TTC549 (cell line): ENCODE measurements at regions not wholly inside any gene's neighbourhood (a gene's known extent, or its start where the extent isn't known, plus 50 kb on each side); places are given as distances from the start of the nearest gene placed in this dataset.

Experiments used
- FAIRE-seq: peaks from 2 replicates; lab custom pipeline; 2012; peaks lifted over from hg19 to GRCh38; lab: Jason Lieb, UNC

DNA sequence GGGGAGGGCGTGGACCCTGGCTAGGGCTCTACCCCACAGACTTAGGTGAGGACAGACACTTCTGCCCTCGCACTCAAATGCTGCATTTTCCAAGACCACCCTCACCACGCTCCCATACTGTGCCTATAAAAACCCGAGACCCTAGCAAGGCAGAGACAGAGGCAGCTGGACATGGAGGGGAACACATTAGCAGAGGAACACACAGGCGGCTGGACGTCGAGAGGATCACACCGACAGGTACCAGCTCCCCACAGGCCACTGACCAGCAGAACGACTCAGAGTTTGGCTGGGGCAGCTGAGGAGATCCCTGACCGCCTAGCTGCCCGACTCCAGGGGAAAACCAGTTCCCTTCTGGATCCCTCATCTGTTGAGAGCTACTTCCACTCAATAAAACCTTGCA lies 338.2 kb upstream of the SMIM30 start:
- no peak for FAIRE-seq

DNA sequence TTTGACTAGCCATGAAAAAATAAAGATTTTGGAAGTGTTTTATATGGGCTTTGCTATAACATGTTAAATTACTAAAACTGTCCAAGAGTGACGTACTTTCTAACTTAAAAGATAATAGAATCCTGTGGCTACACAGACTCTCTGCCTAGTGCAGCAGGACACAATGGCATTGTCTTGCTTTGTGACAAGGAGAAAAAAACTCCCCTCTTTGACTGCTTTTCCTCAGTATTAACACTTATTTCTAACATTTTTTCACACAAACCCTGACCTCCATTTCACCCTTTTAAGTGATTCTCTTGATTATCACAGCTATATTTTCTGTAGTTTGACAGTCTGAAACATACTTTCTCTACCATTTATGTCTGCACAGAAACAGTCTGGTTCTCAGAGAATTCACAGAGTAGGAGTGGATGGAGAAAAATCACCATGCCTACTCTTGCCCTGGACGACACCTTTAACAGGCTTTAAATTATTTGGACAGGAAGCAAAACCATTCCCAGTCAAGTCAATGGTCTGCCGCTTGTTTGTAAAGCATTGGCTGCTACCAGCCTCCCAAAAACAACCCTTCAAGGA lies 336.3 kb upstream of the SMIM30 start:
- no peak for FAIRE-seq

DNA sequence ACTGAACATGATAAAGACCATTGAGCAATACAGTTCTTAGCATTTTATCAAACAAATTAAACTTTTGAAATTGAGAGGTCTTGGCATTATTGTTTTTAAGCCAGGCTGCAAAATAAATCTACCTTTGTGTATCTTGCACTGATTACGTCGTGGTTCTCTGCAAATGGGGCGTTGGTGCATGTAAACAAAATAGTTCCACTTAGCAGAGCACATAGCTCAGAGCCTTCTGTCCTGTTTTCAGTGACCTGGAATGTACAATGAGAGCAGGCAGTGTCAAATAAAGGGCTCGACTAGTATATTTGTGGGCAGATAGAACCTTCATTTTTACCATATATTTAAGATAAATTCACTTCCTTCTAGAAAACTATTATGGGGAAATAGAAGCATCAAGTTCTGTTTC lies 333.9 kb upstream of the SMIM30 start:
- no peak for FAIRE-seq

DNA sequence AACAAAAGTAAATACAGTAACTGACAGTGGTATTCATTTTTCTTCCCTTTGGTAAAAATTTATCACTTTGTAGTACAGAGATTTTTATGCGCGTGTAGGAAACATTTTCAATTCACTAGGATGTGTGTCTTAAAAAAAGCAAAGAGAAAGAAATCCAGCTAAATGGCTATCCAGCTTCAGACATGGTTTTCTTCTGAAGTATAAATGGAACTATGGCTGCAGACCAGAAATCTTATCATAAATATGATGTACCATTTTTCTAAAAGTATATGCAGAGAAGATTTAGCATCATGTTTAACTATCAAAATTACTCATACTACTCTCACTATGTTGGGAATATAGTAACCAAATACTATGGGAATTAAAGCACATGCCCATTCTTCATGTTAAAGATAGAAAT lies 328.4 kb upstream of the SMIM30 start:
- no peak for FAIRE-seq

DNA sequence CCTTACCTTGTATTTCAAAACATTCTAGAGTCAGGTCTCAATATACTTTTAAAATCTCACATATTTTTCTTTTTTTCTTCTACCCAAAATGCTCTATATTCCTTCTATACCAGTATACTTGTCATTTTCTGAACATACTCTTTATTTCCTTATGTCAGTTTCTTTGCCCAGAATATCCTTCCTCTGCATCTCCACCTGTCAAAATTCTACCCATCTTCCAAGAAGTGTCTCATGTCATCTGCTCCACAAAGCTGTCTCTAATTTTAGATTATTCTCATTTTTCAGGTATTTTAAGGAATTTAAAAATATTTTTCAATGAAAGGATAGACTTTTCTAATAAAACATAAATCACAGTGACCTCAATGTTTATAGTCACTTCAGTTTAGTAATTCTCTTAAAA lies 328.0 kb upstream of the SMIM30 start:
- no peak for FAIRE-seq

DNA sequence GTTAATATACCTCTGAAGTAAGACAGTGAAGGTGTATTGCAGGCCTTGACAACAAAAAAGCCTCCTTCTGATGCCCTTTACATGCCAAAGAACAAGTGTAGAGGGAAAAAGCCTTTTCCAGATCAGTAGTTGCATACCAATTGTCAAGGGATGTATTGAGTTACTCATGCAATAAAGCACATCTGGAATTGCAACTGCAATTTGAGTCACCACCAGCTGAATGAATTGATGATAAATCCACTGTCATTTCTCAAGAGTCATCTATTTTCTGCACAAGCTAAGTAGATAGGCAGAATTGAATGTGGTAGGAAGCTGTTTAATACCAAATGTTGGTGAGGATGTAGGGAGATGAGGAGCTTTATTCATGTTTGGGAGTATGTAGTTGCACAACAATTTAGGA lies 325.9 kb upstream of the SMIM30 start:
- FAIRE-seq = no peak

DNA sequence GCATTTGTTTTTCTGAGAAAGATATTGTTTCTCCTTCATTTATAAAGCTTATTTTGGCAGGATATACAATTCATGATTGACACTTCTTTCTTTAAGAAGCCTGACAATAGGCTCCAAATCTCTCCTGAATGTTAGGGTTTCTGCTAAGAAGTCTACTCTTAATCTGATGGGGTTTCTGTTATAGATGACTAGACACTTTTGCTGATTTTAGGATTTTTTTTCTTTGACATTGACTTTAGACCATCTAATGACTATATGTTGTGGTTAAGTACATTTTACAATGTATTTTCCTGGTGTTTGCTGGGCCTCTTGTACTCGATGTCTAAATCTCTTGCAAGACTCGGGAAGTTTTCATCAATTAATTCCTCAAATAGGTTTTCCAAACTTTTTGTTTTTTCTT lies 321.8 kb upstream of the SMIM30 start:
- no peak for FAIRE-seq

DNA sequence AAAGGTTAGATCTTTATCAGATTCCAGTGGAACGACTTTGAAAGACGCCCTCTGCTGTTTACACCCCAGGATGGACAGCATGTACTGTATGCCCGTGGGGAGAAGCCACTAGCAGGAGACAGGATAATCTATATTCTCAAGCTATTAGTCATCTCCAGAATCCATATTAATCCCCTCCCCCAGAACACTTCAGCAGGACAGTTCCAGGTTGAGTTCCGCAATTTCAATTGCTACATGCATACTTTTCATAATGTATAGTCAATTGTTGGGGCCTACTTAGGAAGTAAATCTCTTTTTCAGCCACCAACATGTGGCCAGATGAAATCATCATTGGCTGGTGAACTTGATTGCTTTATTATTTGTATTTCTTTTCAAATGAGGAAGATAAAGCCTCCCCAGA lies 313.1 kb upstream of the SMIM30 start:
- FAIRE-seq = no peak

DNA sequence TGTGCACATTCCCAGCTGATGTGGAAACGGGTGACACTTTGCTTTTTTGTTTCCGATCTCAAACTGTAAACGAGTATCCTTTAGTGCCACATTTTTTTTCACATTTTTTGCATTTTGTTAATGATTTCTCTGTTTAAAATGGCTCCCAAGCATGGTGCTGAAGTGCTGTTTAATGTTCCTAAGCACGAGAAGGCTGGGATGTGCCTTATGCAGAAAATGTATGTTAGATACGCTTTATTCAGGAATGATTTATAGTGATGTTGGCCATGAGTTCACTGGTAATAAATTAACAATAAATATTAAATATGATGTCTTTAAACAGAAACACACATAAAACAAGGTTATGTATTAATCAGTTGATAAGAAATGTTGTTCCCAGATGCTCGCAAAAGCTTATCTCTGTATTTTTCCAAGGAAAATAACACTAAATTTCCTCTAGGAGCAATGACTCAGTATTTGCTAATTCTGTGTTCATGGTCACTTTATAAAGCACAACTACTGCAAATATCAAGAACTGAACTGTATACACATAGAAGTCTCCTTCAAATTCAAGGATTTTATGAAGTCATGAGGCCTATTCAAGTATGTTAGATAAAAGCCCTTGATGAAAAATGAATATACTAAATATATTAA lies 305.9 kb upstream of the SMIM30 start:
- no peak for FAIRE-seq

DNA sequence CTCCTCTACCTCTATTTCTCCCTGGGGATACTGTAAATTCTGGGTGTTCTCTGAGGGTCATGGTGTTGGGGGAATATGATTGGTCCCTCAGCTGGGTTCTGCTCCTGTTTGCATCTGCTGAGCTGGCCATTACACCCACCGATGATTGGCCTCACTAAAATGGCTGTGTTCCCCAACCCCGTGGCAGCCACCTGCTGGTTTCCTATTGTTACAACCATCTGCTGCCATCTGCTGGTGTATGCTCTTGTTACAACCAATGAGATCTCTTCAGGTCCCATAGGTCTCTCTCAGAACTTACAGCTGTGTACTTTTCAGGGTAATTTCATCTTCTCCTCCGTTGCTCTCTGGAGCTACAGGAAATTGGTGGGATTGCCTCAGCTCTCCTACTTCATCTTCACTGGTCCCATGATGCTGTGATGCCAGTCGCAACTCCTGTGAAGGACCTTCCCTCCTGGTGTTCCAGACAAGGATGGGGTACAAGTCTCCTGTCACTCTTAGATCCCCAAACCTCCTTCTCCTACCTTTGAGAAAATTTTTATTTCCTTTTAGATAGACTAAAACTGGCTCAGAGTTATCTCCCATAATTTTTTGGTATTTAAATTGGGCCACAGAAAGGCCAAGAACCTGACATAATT lies 303.5 kb upstream of the SMIM30 start:
- FAIRE-seq = no peak

DNA sequence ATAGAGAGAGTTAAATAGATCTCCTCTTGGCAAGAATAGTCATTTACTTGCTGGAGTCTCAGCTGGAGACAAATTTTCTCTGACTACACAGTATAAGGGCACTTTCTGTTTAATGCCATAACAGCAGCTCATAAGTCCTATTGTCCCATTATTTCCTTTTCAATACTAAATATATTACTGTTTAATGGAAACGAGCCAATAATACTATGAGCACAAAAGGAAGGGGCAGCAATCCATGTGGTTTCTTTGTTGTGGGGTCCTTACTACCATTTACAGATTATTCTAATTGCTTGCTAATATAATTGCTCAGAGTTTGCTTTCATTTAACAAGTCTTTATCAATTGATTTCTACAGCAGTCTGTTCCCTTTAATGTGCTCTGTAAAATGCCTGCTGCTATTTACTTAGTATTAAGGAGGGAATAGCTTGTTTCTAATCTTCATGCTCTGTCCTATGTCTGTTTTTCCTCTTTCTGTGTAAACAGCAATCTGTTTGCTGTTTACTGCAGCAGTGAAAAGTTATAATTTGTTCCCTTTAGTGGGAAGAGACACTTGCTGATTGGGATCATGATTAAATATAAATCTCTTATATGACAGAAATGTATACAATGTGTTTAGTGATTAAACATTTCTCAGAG lies 296.2 kb upstream of the SMIM30 start:
- FAIRE-seq = no peak

DNA sequence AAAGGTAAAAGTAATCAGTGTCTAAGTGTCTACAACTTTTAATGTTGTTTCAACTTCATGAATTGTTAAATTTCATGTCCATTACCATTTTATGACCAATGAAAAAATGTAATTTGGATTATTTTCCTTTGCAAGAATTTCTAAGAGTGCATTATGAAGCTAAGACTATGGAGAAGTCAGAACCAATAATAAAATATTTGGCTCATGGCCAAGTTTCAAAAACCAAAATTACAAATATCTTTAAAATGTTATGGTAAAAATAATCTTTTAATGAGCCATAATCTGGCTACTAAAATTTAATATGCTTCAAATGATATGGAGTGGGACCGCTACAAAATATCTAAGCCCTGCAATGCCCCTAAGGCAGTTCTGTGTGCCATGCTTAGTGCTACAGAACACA lies 294.1 kb upstream of the SMIM30 start:
- FAIRE-seq = no peak

DNA sequence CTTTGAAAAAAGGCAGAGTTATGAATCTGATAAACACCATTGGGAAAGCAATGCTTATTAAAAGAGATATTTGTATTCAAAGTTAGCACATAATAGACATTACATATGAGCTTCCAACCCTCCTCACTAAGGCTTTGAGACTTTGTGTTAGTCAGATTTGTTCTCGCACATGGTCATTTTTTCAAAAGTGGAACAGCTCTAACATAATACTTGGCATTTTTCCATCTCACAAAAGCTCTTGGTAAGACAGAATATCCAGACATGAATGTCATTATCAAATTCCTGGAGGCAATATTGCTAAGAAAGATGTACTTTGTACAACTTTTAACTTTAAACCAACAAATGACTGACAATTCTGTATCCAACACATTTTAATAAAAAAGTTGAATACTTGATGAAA lies 292.4 kb upstream of the SMIM30 start:
- no peak for FAIRE-seq

DNA sequence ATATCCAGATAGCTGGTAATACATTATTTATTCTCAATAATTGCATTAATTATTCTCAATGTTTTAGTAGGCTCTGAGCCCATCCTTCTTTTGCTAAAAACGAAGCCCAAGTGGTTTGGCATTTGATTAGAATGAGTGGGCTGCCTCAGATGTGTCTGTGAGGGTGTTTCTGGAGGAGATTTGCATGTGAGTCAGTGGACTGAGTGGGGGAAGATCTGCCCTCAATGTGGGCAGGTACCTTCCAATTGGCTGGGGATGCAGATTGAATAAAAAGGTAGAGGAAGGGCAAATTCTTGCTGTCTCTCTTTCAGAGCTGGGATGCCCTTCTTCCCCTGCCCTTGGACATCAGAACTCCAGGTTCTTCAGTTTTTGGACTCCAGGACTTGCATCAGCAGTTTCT lies 290.6 kb upstream of the SMIM30 start:
- FAIRE-seq = no peak

DNA sequence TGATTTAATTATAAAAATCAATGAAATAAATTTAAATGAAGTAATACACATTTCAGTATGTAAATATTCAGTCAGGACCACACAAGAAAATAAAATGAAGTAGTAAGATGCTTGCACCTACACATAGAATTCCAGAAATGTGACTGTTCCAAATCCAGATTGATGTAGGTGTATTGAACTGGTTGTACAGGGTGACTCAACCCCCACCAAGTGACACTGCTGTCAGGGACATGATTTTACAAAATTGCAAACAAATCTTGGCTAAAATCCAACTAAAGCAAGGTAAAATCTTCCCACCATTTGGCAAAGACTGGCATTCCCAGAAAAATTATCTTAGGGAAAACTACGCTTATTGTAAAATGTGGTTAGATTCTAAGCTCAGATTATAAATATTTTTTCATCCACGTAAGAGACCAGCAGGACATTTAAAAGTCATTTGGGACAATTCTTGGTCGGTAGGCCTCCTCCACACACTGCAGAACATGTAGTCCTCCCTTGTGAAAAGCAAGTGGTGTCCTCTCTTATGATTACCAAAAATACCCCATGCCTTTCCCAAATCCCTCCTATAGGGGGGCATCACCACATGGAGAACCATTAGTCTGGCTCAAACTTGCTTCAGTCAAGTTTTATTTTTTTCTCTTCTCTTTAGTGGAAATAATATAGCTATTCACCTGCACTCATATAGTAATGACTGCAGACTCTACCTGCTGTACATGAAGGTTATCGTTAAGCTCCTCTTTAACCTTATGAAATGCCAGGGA lies 287.1 kb upstream of the SMIM30 start:
- no peak for FAIRE-seq

DNA sequence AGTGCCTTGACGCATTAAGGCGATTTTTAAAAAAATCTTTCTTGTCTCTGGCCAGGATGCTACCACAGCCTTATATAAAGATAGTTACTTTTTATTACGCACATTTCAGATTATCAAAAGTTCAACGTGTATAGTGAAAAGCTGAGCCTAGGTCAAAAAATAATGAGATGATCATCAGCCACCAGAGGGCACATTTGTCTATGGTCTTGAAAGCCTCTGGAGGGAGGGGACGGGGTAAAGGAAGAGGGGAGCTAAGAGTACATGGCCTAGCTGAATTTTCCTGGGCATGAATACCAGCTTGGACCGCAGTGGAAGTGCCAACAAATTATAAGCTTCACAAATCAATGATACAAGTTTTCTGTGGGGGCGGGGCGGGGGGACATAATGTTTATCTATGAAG lies 285.9 kb upstream of the SMIM30 start:
- no peak for FAIRE-seq

DNA sequence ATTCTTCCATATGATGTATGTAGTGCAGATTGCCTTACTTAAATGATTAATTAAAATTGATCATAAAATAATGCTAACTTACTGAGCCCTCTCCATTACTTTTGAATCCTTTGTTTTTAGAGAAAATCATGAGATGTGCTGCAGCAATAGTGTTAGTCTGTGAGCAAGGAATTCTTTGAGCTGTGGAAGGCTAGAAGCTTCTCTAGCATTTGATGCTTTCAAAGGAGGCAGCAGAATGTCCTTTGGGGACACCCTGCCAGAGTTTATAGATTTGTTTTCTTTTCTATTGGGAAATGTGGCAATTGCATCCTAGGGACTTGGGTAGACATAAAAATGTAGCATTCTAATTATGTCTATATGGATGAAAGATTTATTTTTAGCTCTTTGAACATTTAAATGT lies 284.1 kb upstream of the SMIM30 start:
- FAIRE-seq = no peak

DNA sequence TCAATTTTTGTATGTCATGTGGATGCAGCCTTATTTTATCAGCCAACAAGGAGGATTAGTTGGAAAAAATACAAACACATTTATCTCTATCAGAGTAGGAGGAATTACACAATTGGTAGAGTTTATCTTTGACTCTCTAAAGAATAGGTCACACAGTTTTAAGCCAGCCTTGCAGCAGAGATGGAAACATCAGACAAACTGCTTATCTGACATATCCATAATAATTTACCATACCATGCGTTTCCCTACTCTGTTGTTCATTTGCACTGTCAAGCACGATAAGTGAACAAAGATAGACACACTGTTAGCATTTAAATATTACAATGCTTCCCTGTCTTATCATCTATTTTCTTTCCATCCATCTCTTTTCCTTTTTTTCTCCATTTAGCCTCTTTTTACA lies 283.7 kb upstream of the SMIM30 start:
- FAIRE-seq = no peak

DNA sequence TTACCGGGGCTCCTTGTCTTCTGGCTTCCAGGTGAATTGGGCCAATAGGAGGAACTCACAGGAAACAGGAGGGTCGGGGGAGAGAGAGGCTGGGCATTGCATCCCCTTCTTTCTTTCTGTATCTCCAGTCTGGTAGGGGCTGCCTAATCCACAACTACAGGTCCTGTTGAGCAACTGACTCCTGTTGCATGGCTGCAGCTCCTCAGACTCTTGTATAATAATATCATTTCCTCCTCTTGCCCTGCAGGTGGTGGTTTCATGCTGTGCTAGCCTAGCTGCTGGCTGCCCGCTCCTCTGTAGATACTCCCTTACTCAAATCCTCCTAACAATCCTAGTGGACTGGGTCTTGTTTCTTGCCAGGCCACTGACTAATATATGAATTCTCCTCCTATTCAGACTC lies 276.5 kb upstream of the SMIM30 start:
- no peak for FAIRE-seq

DNA sequence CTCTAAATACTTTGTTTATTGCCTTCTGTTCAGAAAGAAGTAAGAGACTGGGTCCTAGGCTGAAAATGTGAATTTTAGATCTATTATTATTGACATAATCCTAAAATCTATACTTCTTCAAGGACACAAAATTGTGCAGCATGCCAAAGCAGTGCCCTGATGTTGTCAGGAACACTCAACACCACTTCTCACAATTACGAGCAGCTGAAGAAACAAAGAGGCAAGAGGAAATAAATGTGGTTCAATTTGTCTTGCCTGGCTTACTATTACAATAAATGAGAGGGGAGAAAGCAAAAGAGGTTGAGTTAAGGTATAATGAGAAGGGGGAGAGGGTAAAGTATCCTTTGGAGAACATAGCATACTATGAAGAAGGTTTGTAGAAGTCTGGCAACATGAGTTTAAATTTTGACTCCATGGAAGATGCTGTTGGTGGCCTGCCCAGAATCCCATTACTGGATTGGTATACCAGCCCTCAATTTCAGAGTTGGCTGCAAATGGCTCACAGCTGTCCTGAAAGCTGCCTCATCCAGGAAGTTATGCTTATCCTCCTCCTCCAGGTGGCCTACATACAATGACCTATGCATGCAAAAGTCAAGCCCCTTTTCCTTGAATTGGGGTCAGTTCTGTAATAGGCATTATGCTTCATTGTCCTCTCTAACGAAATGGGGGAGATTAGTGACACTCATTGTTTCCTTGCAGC lies 274.6 kb upstream of the SMIM30 start:
- no peak for FAIRE-seq

DNA sequence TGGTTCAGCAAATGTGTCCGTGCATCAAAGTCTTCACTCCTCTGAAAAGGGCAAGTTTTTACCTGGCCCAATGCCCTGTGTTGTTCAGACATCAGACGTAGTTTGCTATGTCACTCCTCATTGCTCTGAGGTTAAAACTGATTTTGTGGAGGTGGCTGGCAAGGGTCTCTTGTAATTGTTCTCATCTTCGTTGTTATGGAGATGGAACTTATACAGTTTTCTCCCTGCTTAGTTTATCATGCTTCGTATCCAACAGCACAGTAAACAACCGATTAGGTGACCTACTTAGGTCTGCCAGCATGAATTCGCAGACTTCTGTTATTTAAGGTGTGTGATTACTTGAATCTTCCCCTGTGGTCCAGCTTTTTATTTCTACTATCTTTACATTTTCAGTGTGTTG lies 274.1 kb upstream of the SMIM30 start:
- no peak for FAIRE-seq

DNA sequence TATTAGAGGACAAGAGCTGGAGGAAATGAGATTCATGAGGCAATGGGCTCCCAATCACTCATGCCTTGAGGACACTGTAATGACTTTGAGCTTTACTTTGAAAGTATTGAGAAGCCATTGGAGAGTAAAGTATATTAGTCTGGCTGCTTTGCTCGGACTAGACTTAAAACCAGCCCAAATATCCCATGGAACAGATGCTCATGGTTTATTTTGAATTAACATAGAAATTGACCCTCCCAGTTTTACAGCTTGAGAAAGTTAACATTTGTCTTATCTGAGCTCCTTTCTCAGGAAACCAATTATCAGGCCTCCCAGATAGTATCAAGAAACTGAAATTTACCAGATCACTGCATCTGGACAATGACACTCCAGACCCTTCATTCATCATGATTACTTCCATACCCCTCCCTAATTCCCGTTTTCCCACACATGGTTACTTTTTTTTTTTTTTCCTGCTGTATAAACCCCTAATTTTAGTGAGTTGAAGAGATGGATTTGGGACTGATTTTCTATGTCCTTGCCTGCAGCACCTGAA lies 270.8 kb upstream of the SMIM30 start:
- no peak for FAIRE-seq
